ENCODE measurements at regions not wholly inside any gene's neighbourhood (a gene's known extent, or its start where the extent isn't known, plus 50 kb on each side); places are given as distances from the start of the nearest gene placed in this dataset.

- no peak for TF ChIP-seq TAF1 (IDR thresholded peaks at IDR 0.05; ENCODE audit: borderline replicate concordance, insufficient read depth, low read length)
- TF ChIP-seq FOXP2 (optimal IDR thresholded peaks at IDR 0.05; ENCODE audit: borderline replicate concordance, extremely low read depth, extremely low read length, insufficient read depth): no peak
- no peak for TF ChIP-seq SIN3A (IDR thresholded peaks at IDR 0.05; ENCODE audit: borderline replicate concordance, insufficient read depth, low read length)
- TF ChIP-seq POLR2AphosphoS5 (IDR thresholded peaks at IDR 0.05; ENCODE audit: low read depth, low read length): no peak
- TF ChIP-seq REST (IDR thresholded peaks at IDR 0.05; ENCODE audit: insufficient read depth in 1 of 2, low read depth in 2 of 2, low read length in 2 of 2): no peak
Observed at GRCh38 chr2:8524823-8525222, 157.0 kb upstream of the ID2 start.

GRCh38 chr2:8525236-8525581 is 156.6 kb upstream of the ID2 start:
- no peak for TF ChIP-seq SIN3A (IDR thresholded peaks at IDR 0.05; ENCODE audit: borderline replicate concordance, insufficient read depth, low read length)

GRCh38 chr2:8525582-8526402 is 156.1 kb upstream of the ID2 start:
- no peak for TF ChIP-seq POLR2AphosphoS5 (IDR thresholded peaks at IDR 0.05; ENCODE audit: low read depth, low read length)
- no peak for TF ChIP-seq SIN3A (IDR thresholded peaks at IDR 0.05; ENCODE audit: borderline replicate concordance, insufficient read depth, low read length)
- no peak for TF ChIP-seq TAF1 (IDR thresholded peaks at IDR 0.05; ENCODE audit: borderline replicate concordance, insufficient read depth, low read length)
- TF ChIP-seq REST (IDR thresholded peaks at IDR 0.05; ENCODE audit: insufficient read depth in 1 of 2, low read depth in 2 of 2, low read length in 2 of 2): no peak
- no peak for TF ChIP-seq FOXP2 (optimal IDR thresholded peaks at IDR 0.05; ENCODE audit: borderline replicate concordance, extremely low read depth, extremely low read length, insufficient read depth)

GRCh38 chr2:8526403-8526696 is 155.5 kb upstream of the ID2 start:
- TF ChIP-seq SIN3A (IDR thresholded peaks at IDR 0.05; ENCODE audit: borderline replicate concordance, insufficient read depth, low read length): no peak
- TF ChIP-seq TAF1 (IDR thresholded peaks at IDR 0.05; ENCODE audit: borderline replicate concordance, insufficient read depth, low read length): no peak
- TF ChIP-seq REST (IDR thresholded peaks at IDR 0.05; ENCODE audit: insufficient read depth in 1 of 2, low read depth in 2 of 2, low read length in 2 of 2): no peak
- no peak for TF ChIP-seq FOXP2 (optimal IDR thresholded peaks at IDR 0.05; ENCODE audit: borderline replicate concordance, extremely low read depth, extremely low read length, insufficient read depth)
- no peak for TF ChIP-seq POLR2AphosphoS5 (IDR thresholded peaks at IDR 0.05; ENCODE audit: low read depth, low read length)

GRCh38 chr2:8527031-8527430 is 154.8 kb upstream of the ID2 start:
- TF ChIP-seq TAF1 (IDR thresholded peaks at IDR 0.05; ENCODE audit: borderline replicate concordance, insufficient read depth, low read length) (no peak), SIN3A (IDR thresholded peaks at IDR 0.05; ENCODE audit: borderline replicate concordance, insufficient read depth, low read length) (no peak), REST (IDR thresholded peaks at IDR 0.05; ENCODE audit: insufficient read depth in 1 of 2, low read depth in 2 of 2, low read length in 2 of 2) (no peak), FOXP2 (optimal IDR thresholded peaks at IDR 0.05; ENCODE audit: borderline replicate concordance, extremely low read depth, extremely low read length, insufficient read depth) (no peak), POLR2AphosphoS5 (IDR thresholded peaks at IDR 0.05; ENCODE audit: low read depth, low read length) (no peak)
